ENCODE measurements at regions not wholly inside any gene's neighbourhood (a gene's known extent, or its start where the extent isn't known, plus 50 kb on each side); places are given as distances from the start of the nearest gene placed in this dataset.

GRCh38 chr18:10317864-10318690 is 136.4 kb upstream of the APCDD1 start:
- no peak for DNase-seq

DNA sequence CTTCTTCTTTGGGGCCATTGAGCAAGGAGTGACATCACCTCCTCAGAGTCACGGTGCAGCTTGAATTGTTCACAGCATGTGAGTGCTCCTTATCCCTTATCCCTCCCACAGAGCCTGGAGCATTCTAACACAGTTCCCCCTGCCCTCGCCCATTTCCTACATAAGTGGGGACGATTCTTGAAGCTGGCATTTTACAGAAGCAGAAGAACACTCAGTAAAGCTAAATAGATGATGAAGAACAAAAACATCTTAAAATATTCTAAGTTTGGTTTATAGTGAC is 135.8 kb upstream of the APCDD1 start:
- DNase-seq, result no peak

- DNase-seq, result no peak
These were observed 135.4 kb upstream of the APCDD1 start for GRCh38 chr18:10319026-10319425.

DNA sequence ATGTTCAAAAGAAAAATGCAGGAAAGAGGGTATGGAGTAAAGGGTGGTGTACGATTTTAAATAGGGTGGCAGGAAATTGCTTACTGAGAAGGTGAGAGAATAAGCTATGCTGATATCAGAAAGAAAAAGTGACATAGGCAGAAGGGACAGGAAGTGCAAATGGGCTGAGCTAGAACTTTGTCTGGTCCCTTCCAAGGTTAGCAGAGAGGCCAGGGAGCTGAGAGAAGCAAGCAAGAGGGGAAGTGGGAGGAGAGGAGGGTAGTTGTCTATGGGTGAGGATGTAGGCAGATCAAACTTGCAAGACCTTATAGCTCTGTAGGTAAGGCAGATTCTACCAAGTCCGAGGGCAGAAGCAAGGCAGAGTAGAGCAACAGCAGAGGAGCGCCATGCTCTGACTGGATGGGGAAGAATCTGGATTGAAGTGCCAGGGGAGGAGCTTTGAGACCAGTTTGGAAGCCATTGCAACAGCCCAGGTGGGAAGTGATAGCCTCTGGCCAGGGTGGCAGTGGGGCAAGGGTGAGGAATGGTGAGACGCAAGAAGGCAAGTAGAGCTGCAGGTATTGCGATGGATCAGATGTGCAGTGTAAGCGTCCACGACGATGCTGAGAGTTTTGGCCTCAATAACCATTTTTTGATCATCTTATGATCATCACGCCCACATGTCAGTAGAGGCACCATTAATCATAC is 134.4 kb upstream of the APCDD1 start:
- no peak for DNase-seq

DNA sequence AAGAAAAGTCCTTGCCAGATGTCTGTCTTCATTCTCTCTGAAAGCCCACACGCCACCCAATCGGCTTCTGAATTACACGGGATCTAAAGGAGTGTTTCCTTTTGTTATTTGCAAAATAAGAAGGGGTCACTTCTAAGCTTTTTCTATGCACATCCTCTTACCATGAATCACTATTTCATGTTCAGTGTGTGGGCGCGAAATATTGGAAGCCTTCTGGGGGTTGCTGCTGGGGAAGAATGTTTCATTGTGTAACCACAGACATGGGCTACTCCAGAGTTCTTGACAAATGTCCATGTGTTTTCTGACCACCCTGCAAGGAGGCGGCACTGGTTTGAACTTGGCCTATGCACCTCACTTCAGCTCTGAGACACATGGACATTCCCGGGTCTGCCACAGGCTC is 133.6 kb upstream of the APCDD1 start:
- DNase-seq, result no peak

DNA sequence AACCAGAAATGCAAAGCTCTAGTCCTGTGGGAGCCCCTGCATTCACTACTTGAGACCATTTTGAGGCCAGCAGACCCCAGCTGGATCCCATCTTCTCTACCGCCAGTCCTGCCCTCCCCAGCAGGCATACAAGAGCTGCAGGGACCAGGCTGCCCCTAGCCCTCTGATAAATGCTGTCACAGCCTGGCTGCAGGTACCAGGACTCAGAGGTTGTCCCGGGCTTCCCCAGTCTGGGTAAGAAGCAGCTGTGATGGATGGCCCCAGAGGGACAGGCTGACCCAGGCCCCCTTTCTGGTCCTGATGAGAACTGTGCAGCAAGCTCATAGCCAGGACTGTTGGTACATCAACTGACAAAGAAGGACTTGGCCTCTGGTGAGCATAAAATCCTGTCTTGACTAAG is 132.9 kb upstream of the APCDD1 start:
- DNase-seq, result no peak

DNA sequence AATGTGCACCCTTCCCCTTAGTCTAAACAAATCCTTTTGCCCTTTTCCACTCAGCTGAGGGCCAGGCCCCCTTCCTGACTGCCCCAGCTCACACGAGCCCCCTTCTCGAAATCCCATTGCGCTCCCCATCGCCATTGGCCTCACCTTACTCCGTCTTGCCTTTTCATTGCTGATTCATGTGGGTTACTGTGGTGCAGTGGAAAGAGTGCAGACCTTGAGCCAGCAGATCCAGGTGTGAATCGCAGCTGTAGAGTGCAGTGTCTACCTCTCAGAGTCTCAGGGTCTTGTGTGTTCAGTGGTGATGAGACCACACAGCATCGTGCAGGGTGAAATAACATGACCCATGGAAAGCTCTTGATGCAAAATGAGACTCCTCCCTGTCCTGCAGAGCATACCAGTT is 132.4 kb upstream of the APCDD1 start:
- no peak for DNase-seq

- DNase-seq, result no peak
These were observed 132.0 kb upstream of the APCDD1 start for GRCh38 chr18:10322435-10322834.

GRCh38 chr18:10329101-10329500 is 125.3 kb upstream of the APCDD1 start:
- DNase-seq, result no peak

GRCh38 chr18:10330428-10330827 is 124.0 kb upstream of the APCDD1 start:
- no peak for DNase-seq

DNA sequence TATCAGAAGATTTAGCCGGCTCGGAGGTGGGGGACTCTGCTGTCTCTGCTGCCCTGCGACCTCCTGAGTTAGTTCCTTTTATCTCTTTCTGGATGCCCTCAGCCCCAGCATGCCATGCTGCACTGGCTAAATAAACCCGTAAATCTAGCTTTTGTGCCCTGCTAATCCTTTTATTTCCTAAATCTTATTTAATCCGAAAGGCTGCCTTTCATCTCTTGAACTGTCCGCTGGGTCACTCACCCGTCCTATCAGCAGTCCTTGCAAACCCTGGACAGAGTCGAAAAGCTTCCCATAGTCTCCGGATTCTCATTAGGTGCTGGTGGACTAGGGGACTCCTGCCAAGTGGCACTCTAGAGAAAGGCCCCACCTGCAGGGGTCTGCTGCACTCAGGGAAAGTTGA is 122.0 kb upstream of the APCDD1 start:
- no peak for DNase-seq

DNA sequence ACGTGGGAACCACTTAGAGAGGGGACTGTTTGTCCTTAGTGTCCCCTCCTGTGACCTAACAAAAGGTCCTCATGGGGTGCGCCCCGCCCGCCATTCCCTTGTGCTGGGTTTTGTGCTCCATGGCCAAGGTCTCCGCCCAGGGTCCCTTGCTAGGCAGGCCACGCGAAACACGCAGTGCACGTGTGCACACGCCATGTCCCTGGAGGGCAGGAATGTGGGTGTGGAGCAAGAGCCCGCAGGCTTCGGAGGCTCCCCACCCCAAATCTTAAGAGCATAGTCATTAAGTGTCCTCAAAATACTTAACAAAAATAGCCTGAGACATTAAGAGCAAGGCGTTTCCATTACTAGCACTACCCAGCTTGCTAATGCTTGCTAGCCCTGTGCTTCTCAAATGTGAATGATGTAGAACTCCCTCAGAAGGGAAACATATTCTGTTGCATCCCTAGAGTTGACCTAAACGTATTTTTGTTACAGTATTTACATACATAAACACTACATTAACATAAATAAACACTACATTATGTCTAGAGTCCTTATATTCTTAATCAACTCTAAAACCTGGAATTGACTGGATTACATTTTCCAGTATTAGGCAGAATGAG is 117.6 kb upstream of the APCDD1 start:
- no peak for DNase-seq

GRCh38 chr18:10340821-10341220 is 113.6 kb upstream of the APCDD1 start:
- no peak for DNase-seq

- DNase-seq, result no peak
These were observed 110.7 kb upstream of the APCDD1 start for GRCh38 chr18:10343778-10344177.

- no peak for DNase-seq
These were observed 107.6 kb upstream of the APCDD1 start for GRCh38 chr18:10346749-10347415.

- DNase-seq, result no peak
These were observed 104.9 kb upstream of the APCDD1 start for GRCh38 chr18:10349561-10349960.

DNA sequence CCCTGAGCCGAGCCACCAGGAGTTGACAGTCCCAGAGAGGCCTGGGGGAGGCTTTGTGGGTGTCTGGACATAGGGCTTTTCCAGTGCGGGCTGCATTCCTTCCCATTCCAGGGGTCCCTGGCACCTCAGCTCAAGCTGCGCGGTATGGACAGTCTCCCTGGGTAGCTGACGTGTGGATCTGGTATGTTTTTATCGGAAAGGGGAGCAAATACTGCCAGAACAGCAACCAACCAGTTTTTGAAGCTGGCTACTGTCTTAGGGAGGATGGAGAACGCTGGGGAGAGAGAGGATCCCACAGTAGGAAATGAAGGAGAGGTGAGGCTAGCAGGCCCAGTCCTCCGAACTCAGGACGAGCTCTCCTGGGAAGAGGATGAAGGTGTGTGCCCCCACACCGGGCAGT is 103.8 kb upstream of the APCDD1 start:
- DNase-seq, result no peak

GRCh38 chr18:10351219-10351818 is 103.1 kb upstream of the APCDD1 start:
- DNase-seq, result peak; percentile 76

GRCh38 chr18:10351858-10352257 is 102.6 kb upstream of the APCDD1 start:
- no peak for DNase-seq

GRCh38 chr18:10352671-10353070 is 101.8 kb upstream of the APCDD1 start:
- DNase-seq, result no peak

DNA sequence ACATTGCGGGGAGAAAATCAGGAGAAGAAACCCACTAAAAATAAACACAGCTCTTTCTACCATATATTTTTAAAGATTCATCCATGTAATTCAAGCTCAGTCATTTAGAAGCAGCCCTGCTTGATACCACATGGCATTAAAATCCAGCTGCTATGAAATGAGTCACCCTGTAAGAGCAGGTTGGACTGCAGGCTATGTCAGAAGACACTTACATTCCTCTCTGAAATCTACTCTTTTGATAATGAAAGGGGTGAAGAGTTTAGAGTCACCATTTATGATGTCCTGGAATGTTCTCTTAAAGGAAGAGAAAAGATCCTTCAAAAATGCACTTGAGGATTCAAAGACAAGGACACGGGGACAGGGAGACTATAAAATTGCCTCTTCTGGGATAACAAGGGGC is 100.6 kb upstream of the APCDD1 start:
- DNase-seq, result peak; percentile 53

DNA sequence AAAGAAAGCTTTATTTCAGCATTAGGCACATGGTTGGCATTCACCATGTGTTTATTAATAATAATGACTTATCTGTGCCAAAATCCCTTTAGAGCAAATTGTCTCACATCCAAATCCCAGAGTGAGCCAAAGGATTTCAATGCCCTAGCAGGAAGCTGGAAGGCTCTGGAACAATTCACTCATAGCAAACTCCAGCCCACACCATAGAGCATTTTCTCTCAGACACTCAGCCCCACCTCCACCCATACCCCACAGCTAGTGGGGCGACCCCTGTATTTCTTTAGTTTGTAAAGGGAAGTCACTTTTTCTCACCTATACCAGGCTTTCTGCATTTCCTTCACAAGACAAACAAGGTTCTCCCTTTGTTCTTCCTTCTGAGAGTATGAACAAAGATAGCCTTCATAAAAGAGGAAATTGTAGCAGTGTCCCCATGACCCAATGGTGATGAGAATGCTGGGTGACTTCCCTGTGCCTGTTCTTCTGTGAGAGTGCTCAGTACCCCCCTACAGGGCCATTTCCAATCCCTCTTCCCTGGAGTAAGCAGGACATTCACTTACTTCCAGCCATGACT is 100.1 kb upstream of the APCDD1 start:
- DNase-seq, result peak; percentile 72

GRCh38 chr18:10354890-10355289 is 99.5 kb upstream of the APCDD1 start:
- DNase-seq, result no peak

Data from skin of body (tissue), 1 donor.